Amniotic stem cell (primary cell): ENCODE measurements at regions not wholly inside any gene's neighbourhood (a gene's known extent, or its start where the extent isn't known, plus 50 kb on each side); places are given as distances from the start of the nearest gene placed in this dataset.
A peak's percentile ranks its signal among the peaks of the same experiment; 100 is the strongest.

Source experiments
- DNase-seq: peaks from one replicate; lab custom pipeline; 2025; lab: John Stamatoyannopoulos, UW

DNA sequence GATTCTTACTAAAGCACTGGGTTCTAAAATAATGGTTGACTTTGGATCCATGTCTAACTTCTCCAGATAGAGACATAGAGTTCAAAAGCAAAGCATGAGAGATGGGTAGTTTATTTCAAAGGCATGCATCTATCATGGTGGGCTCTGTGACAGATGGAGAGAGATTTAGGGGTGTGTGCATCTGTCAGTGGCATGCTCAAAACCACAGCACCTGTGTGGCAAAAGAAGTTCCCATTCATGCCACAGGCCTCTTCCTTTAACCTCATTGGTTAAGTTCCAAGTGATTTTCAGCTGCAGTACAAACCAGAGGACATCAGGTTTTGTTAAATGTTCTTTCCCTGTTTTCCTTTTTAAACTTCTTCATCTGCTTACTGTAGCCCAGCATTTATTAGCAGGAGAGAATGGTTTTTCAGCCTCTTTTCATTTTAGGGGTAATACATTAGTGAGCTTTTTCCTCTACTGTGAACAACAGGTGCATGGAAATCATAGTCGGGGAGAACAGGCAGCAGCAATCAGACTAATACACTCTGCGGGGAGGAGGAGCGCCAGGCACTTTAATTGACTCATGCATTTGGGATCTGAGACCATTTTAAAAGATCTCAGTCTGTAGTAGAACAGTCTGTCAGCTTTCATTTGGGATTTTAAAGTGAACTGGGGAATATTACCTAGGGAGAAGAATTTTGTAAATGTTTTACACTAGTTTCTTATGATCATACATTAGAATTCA, 52.4 kb upstream of the UPP2 start:
- no peak for DNase-seq

DNA sequence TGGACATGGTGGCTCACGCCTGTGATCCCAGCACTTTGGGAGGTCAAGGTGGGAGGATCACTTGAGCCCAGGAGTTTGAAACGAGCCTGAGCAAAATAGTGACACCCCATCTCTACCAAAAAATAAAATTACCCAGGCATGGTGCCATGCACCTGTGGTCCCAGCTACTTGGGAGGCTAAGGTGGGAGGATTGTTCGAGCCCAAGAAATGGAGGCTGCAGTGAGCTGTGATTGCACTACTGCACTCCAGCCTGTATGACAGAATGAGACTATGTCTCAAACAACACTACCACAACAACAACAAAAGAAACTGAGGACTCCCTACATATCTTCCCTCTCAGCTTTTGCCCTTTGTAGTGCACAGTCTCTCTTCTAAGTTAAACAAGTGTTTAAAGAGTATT, 53.3 kb upstream of the UPP2 start:
- DNase-seq, result no peak

DNA sequence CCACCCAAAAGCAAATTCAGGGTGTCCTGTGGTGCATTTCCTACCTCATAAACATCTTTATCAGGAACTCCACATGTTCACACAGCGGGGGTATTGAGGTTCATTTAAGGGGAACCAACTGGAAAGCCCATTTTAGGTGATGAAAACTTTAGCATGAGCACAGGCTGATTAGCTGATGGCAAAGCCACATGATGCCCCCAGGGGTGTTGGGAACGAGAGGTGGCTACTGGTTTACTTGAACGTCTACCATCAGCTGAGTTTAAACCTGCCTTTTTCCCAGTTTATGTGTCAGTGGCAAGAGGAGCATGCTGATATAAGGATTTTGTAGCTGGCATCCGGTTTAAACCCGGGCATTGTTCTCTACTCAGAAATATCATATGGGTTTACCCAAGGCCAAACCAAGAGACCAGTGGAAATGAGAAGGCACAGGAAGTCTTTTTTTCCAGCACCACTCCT, 54.5 kb upstream of the UPP2 start:
- DNase-seq, result no peak

DNA sequence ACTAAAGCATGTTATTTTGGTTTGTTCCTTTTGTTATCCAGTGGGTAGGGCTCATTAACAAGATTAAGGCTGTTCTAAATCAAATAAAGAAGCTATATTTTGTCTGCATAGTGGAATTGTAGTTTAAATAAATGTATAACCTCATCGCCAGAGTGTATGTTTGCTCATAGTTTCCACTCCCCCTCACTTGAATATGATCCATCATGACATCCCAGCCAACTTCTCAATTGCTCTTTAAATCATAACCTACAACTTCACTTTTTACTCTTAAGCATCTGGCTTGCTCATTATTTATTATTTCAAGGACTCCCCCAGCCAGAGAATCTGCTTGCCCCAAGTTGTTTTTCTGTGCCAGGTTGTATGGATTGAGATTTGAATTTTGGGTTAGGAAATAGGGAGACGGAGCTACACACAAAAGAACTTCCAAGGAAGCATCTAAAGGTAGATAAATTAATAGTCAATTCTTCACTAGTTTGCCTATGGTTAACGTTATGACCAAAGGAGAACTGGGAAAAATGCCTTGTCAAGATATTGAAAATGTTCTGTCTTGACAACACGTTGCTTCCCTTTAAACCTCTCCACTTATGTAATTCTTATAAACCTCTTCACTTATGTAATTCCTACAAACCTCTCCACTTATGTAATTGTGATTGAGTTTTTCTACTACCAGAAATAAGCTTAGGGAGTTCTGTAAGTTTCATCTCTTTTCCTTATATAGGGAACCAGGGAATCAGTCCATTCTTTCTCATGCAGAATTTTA, 55.4 kb upstream of the UPP2 start:
- DNase-seq, result no peak

GRCh38 chr2:158045362-158045761, 56.3 kb upstream of the UPP2 start:
- DNase-seq, result no peak

DNA sequence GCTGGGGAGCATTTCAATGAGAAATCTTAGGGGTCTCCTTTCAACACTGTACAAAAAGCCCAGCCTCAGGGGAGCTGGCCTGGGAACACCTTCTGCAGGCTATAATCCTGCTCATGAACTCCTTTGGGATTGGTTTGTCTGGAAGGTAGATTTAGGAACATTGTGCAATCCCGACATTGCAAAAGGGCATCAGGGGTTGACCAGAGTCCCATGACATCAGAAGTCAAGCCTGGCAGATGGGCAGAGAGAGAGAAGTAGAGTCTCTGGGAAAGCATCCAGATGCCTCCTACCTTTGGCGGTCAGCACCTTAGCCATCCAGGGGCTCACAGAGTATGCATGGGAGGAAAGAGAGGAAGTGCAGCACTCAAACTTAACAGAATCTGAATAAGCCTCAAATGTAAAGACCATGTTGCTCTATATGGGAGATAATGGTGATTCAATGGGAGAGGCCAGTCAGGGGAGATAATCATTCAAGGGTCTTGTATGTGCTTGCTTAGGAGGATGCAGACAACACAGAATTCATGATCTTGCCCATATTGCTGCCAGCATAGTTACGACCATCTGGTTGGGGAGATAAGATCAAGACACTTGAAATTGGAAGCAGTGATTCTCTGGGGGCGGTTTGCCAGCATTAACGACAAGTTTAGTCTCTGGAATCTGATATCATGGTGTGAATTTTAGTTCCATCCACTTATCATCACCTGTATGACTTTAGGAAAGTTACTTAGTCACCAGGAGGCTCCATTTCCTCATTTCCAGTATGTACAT, 58.3 kb upstream of the UPP2 start:
- DNase-seq, result no peak

- no peak for DNase-seq
These were observed 59.0 kb upstream of the UPP2 start for GRCh38 chr2:158042666-158043065.

GRCh38 chr2:158042245-158042644, 59.4 kb upstream of the UPP2 start:
- no peak for DNase-seq

DNA sequence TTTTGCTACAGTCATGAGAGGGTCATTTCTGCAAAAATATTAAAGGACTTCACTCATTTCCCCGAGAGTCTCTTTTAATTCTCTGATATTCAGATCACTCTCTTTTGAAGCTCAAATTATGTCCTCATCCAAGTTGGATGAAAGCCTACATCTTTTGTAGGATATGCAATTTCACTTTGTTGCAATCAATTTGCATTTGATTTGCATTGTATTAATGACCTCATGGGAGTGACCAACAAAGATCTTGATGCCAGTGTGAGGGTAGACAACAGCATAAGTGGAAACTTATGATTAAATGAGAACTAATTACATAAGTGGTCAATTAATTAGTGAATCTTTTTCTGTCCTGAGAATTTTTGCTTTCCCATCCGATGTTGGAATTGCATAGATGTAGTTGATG, 60.3 kb upstream of the UPP2 start:
- DNase-seq, result no peak

GRCh38 chr2:158038901-158039300, 62.8 kb upstream of the UPP2 start:
- no peak for DNase-seq

DNA sequence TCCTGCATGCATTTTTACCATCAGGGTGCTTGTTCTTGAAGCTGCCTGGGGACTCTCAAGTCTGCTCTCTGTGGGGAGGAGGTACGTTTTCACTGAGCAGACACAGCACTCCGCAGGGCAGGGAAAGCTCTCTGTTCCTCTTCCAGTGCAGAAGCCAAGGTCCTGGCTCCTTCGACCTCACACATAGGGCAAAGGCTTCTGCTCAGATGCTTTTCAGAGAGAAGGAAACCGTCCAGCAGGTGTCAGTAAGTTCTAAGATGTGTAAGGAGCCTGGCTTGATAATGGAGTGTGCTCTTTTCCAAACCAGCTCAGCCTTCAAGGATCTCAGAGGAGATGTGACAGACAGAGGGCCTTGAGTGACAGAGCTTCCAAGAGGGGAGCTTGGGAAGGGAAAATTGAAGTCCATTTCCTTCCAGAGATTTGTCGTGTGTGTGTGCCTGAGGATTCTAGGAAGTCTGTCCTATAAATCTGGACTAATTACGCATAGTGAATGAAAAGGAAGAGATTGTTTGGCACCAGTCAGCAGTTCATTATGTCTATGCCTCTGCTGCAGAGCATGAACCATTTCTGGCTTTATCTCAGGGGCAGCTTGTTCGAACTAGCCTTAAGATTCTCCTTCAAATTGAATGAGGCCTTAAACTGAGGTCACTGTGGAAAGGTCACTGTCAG, 67.3 kb upstream of the UPP2 start:
- peak; percentile 21 for DNase-seq

- no peak for DNase-seq
These were observed 70.3 kb upstream of the UPP2 start for GRCh38 chr2:158031371-158031770.

- no peak for DNase-seq
These were observed 76.2 kb upstream of the UPP2 start for GRCh38 chr2:158025255-158025996.

DNA sequence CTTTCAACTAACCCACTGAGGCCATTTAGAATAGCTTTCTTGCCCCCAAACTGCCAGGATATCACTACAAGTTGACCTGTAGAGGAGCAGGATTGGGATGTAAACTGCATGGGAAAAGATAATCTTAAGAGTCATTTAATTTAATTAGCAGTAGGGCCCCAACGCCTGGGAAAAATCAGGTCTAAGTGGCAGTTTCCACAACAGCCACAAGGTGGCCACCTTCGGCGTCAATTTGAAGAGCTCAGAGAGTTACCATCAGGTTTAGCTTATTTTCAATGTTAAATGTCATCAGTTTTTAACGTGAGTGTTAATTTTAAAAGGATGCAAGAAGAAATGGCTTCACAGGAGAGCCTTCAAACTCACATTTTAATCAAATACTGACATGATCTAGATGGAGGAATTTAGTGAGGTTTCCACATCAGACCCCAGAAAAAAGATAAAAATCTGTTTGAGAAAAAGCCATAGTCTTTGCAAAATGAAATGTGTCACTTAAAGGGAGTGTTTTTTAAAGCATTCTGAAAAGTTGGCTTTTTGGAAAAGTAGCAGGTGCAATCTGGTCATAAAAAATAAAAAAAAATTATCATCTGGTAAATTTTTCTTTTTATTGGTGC, 77.3 kb upstream of the UPP2 start:
- peak; percentile 5 for DNase-seq

DNA sequence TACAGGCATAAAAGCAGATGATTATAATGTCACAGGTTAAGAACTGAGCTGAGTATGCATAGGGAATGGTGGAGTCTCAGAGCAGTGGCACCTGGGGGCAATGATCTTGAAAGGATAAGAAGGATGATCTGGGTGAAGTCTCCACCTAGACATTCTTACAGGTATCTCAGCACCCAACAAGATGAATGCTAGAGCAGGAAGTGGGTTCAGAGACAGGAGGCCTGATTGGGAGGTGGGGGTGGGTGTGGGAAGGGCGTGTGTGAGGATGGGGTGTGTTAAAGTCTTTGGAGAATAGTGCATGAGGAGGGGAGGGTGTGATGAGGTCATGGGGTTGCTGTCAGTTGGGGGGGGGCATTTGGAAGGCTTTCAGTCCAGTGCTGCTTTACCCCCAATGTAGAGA, 78.8 kb upstream of the UPP2 start:
- DNase-seq, result no peak

GRCh38 chr2:158021226-158021625, 80.5 kb upstream of the UPP2 start:
- DNase-seq, result no peak

GRCh38 chr2:158015428-158016076, 86.1 kb upstream of the UPP2 start:
- DNase-seq, result no peak

- DNase-seq, result no peak
These were observed 87.8 kb upstream of the UPP2 start for GRCh38 chr2:158013891-158014290.

GRCh38 chr2:158011055-158011771, 90.5 kb upstream of the UPP2 start:
- DNase-seq, result no peak

DNA sequence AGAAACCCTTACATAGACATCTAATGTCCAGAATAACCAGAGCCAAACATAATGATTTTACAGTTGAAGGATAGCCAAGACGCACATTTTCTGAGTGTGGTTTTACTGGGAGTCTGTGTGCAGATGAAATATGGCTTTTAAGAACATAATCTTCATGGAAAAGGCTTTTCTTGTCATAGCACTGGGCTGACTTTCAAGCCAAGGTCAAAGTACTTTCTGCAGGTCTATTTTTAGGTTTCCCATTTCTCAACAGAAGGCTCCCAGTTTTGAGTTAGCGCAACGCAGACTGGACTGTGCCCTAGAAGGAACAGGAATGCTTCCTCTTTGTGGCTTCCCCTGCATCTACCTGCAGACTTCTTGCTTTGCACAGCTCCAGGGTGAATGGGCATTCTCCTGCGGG, 92.3 kb upstream of the UPP2 start:
- no peak for DNase-seq
